Stimulated activated CD4-positive, alpha-beta T cell treated with anti-CD3 and anti-CD28 coated beads, Interleukin-12 subunit alpha, Interleukin-12 subunit beta, amount 100 ng/mL, for 48 hours (primary cell): ENCODE measurements at regions not wholly inside any gene's neighbourhood (a gene's known extent, or its start where the extent isn't known, plus 50 kb on each side); places are given as distances from the start of the nearest gene placed in this dataset.
"Not testable (repeated sequence)": the region's sequence is repeated elsewhere in the genome, so short reads cannot be mapped to it uniquely, and the experiment has no call there.

ENCODE experiments used
- DNase-seq, 3 donors: peaks; one replicate each; pipeline ENCODE4 v3.0.0-alpha.2; 2020; ENCODE audit warnings: low read depth in 2 of 3, low spot score in 1 of 3

DNA sequence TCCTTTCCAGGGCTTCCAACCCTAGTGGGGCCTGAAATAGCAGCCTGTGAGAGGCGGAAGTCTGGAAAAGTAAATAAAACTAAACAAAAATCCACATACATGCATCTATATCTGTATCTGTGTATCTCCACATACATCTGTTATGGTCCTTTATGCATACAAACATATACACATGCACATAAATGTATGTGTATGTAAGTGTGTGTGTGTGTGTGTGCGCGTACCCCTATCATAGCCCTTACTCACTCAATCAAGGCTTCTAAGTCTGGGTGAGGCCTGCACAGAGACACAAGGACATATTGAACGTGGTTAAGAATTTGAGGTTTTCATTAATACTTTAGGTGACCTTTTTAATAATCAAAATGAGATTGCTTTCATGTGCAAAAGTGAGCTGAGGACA, 98.9 kb upstream of the CYRIA start:
- no peak for DNase-seq

DNA sequence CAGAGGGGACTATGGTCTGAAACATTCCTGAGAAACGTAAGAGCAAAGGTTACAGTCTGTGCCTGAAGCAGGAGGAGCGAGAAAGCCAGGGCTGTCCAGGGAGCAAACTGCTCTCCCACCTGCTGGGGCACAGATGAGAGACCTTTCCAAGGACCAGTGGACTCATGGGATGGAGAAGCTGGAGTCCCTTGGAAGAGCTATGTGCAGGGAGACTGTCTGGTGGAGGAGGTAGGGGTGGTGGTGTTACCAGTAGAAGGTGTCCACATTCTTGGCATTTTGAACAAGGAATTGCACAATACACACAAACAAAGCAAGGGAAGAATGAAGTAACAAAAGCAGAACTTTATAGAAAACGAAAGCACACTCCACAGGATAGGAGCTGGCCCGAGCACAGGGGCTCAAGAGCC, 97.9 kb upstream of the CYRIA start:
- no peak for DNase-seq

DNA sequence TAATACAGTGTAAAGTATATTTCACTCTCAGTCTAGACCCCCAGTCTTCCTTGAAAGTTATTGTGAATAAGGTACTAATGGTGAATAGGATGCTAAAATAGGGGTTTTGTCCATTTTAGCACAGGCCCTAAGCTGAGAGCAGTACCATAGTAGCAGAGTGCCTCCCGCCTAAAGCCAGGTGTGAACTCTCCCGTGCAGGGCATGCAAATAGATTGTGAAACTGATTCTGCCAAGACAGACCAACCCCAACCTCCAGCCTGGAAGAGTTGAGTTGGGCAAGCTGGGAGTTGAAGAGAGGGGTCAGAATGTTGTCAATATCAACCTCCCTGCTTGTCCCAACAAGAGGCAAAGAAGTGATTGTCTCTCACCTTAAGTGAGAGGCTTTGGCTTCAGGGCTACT, 97.4 kb upstream of the CYRIA start:
- no peak for DNase-seq

DNA sequence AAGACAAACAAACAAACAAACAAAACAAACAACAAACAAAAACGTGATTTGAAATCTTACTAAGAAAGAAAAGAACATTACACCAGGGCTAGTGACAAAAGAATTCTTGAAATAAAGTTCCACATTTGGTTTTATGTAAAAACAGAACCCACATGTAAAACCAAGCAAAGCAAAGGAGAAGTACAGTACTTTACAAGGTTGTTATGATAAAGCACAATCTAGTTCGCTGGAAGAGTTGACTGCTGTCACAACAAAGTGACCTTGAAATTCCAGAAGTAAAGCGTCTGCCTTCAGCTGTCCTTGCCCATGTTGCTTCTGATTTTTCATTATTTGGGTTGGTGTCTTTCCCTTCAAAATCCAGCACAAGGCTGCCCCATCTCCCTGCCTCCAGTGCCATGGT, 94.8 kb upstream of the CYRIA start:
- DNase-seq = no peak

DNA sequence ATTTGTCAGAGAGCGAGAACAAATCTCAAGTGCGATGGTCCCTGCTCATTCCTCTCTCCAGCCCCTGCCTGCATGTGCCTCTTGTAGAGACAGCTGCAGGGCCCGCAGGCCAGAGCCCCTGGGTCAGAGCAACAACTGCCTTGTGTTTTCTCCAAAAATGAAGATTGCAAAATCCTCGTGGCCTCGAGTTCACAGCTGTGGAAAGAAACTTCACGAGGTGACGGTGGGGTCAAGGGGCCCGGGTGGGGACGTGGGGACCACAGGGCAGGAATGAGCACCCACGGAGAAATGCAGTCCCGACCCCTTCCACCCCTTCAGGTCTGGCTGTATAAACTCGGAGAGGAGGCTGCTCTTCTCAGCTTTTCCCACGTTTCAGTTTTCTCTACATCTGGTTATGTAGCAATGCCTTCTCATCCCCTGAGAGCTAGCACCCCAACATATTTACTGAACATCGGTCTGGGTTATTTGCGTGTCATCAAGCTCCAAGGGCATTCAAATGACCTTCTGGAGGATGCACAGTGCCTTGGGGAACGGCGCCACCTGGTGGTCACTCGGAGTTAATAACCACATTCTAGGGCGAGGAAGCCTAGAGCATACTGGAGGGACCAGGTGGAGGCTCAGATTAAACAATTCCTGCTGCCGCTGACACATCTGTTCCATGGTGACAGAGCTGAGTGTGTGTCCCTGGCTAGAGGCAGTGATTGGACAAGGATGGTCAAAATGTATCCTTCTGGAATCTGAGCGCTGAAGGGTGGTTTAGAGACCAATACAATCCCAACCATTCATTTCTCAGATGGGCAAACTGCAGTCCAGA, 91.4 kb upstream of the CYRIA start:
- DNase-seq = peak; percentile 44 to 54 (median 48)

DNA sequence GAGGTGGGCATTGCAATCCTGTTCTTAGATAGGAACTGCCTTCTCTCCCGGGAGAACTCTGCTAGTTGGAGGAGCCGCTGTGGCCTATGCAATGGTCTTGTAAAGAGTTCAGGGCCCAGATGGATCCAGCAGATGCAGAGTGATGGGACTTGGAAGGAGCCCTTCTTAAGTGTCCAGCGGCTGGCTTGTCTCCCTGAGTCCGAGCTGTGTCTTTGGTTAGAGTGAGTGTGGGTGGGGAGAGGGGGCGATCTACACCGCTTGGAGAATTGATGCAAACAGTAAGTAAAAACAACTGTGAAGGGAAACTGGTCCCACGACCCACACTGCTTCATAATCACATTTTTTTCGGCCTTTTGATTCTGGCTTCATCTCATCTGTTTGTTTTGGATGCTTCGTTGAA, 89.8 kb upstream of the CYRIA start:
- no peak for DNase-seq

DNA sequence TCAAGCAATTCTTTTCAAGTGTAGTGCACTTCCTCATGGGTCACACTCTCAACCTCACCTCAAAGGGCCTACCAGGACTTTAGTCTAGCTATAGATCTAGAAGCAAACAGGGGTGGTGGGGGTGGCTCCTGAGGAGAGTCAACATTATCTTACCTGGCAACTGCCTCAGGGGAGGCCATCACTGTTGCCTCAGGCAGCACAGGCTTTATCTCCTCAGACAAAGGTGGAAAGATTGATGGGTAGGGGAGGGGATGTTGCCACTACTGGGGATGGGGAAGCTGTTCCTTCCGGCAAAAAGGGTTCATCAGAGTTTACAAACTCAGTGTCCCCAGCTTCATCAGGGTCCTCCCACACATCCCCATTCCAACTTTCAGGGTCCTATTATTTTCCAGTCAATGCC, 87.4 kb upstream of the CYRIA start:
- not testable (repeated sequence) for DNase-seq

DNA sequence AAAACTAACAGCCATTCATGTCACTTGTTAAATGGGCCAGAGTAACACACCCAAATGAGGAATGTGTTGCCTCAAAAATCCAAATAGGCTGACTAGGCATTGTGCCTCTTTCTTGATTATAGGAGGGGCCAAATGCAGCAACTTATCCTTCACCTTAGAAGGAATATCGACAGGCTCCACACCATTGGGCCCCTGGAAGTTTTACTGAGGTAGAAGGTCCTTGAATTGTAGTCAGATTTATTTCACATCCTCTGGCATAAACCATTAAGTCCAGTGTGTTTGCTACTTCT, 85.2 kb upstream of the CYRIA start:
- not testable (repeated sequence) for DNase-seq

DNA sequence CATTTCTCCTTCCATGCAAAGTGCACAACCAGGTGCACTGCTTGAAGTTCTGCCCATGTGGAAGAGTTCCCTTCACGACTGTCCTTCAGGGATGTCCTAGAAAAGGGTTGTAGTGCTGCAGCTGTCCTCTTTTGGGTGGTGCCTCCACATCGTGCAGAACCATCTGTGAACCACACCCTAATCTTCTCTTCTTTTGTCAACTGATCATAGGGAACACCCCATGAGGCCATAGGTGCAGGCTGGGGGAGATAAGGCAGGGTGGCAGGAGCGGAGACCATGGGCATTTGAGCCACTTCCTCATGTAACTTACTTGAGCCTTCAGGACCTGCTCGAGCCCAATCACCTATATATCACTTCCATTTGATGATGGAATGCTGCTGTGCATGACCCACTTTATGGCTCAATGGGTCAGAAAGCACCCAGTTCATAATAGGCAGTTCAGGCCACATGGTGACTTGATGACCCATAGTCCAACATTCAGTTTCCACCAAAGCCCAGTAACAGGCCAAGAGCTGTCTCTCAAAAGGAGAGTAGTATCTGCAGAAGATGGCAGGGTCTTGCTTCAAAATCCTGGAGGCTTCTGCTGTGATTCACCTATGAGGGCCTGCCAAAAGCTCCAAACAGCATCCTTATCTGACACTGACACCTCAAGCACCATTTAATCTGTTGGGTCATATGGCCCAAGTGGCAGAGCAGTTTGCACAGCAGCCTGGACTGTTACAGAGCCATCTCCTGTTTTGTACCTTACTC, 84.7 kb upstream of the CYRIA start:
- no peak for DNase-seq

DNA sequence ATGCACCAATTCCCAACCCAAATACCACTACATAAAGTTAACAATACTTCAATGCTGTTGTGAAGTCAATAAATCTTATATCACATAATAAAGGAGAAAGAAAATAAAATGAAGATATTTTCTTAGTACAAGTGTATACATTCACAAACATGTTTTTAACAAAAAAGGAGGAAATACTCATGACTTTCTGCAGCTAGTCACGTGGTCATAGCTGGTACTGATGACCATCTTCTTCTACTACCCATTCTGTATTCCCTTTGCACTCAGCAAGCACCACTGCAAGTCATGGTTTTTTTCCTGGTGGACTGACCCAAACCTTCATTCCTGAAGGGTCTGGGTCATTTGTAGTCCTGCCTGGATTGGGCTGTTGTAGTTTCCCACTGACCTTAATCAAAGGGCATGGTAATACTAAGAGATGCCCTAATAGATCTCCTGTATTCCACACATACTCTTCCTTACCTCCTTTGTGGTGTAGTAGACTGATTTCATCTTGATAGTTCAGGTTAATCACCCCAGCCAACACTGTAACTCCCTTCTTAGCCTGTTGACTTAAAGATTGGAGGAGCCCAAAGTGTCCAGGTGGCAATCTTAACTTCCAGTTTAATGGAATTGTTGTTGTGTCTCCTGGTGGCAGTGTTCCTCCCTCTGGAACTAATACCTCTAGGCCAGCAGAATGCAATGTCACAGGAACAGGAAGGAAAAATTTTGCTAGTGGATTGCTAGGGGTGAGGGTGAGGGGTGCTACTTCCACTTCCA, 83.1 kb upstream of the CYRIA start:
- not testable (repeated sequence) for DNase-seq

DNA sequence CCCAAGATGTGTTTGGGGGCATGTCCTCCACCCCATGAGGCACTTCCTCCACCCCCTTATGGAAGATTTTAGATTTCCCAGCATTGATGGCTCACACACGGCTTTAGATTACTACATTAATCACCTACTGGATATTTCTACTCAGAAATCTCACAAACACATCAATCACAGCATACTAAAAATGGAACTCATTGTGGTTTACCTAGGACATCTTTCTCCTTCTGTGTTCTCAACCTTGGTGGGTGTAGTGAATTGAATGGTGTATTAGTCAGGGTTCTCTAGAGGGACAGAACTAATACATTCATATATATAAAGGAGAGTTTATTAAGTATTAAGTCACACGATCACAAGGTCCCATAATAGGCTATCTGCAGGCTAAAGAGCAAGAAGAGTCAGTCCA, 82.1 kb upstream of the CYRIA start:
- DNase-seq = no peak

DNA sequence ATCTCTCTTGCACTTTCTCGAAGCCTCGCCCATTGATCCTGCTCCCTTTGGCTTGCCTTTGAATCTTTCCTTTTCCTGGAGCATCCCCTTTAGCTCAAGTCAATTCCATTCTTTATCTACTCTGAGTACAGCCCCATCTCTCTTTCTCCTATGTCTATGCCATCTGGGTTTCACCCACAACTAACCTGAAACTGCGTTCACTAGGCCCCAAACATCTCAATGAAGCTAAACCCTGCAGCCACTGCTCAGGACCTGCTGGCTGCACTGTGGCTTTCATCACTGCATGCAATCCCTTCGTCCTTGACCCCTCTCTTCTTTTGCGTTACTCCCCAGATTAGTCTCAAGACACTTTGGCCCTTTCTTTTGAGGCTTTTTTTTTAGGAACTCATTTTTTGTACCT, 81.6 kb upstream of the CYRIA start:
- no peak for DNase-seq

DNA sequence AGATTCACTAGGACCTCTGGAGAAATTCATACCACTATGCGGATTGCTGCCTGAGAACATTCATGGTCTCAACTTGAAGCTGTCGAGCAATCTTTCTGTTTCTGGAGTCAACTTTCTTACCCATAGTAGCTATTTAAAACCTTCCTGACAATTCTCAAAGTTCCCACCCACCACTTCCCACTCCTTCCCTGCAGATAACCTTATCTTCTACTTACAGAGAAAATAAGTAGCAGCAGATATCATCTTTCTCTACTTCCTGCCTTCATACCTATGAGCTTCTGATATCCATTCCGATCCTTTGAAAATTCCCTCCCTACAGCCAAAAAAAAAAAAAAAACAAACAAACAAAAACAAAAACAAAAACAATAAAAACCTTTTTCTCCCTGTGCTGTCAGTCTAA, 81.2 kb upstream of the CYRIA start:
- no peak for DNase-seq

DNA sequence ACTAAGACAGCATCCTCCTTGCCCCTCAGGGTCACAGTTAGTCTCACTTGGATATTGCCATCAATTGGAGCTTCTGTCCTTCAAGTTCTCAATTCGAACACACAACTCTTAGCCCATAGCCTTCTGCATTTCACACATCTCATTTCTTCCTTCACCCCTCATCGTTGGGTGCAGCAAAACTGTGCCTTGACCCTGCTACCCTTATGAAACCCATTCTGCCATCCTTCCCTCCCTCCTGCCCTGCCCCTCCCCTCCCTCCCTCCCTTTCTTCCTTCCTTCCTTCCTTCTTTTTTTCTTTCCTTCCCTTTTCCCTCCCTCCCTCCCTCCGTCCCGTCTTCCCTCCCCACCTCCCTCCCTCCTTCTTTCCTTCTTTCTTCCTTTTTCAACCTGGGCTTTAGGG, 80.7 kb upstream of the CYRIA start:
- no peak for DNase-seq

DNA sequence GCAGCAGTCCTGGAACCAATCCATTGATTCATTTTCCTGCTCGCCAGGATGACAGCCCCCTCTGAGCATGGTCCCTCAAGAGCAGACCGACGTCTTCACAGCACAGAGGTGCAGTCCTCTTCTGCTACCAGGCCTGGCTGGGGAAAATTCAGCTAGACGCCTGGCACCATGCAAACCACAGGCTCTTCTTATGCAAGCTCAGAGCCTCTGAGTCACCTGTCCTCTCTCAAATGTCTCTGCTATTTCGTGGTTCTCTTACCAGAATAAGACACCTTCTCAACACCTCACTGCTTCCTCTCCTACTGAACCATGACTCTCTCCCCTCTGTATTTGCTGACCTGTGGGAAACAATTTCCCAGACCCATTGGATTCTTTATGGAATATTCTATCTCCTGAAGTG, 79.8 kb upstream of the CYRIA start:
- no peak for DNase-seq

DNA sequence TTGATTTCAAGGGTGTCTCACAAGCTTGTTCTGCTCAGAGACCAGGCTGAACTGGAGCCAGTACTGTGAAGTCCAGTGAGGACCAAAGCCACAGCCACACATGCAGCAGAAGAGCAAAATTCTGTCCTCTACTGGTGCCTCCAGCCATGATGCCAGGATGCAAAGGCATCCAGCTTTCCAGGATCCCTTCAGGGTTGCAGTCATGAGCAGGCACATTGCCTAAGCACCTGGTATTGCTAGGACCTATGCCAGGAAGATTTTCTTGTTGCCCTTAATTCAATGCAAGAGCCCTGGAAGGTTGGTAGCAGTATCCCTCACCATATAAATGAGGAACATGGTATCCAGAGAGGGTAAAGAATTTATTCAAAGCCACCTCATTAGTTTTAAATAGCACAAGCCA, 78.9 kb upstream of the CYRIA start:
- DNase-seq = no peak

DNA sequence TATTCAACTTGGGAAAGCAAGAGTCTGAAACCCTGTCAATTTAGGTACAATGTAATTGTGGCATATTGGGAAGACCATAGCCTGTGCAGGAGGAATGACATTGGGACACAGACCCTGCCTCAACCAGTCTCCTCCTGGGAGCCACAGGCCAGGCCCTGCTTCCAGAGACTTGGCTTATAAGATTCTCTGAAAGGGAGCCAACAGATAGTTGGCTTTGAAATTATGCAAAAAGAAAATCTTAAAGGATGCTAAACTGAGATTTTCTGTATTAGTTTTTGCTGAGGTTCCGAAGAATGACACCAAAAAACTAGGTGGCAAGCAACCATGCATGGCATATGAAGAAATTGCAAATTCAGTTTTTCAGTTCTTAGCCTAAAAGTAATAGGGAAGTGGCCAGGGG, 76.4 kb upstream of the CYRIA start:
- no peak for DNase-seq

DNA sequence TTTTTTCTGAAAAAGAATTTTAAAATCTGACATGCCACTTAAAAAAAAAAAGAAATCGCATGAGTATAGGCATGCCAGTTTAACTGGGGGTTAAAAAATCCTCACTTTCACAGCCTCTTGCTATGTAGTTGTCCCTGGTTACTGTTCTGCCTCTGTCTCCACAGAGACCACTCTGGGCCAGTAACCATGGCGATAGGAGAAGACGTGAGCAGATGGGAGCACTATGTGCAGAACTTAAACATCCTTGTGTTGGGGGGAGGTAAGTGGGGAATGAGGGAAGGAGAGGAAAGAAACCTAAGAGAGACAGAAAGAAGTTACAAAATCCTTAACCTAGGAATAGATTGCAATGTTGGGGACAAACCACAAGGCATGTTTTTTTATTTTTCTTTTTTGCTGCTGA, 75.9 kb upstream of the CYRIA start:
- DNase-seq = no peak

DNA sequence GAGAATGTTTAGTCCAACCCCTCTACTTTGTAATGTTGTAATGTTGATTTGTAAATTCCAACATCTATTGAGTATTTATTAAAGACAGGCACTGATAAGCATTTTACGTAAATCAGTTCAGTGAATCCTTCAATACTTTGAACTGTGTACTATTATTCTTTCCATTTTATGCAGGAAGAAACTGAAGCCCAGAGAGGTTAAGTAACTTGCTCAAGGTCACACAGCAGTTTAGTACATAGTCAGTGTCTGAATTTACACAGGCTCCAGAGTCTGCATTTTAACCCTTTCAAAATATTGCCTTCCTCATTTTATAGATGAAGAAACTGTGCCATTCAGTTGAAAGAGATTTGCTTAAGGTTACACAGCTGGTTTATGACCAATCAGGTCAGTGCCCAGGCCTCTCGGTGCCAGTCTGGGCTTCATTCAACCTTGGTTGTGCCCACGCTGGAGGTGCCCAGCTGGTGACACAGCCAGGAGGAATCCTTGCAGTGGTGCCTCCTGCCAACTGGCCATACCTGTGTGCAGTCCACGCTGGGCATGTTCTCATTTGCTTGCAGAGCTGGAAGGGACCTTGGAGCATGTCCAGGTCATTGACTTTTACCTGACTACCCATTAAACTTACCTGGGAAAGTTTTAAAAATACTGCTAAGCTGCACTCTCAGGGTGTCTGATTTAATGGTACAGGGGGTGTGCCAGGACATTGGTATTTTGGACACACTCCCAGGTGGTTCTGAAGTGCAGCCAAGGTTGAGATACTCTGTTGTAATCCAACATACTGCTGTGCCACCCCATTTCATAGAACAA, 74.3 kb upstream of the CYRIA start:
- no peak for DNase-seq

DNA sequence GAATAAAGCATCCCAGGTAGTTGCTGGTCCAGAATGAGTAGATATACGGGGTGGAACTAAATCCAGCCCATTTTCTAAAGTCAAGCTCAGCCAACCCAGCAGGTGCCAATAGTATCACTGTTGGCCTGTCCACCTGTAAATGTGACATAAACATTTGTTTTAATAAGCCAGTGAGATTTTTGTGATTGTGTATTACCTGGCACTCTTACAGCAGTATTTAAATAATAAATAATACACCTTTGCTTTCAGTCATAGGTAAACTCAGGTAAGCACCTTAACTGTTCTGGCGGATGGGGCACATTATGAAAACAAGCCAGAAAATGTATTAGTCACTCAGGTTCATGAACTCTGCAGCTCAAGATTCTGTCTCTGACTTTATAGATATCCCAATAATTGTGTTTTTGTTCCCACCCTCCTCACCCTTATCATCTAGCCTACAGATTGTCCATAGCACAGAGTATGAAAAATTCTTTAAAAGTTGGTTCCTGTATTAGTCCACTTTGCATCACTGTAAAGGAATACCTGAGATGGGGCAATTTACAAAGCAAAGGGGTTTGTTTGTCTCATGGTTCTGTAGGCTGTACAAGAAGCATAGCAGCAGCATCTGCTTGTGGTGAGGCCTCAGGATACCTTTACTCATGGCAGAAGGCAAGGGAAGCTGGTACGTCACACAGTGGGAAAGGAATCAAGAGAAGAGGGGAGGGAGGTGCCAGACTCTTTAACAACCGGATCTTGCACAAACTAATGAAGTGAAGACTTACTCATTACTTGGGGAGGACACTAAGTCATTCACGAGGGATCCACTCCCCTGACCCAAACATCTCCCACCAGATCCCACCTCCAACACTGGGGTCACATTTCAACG, 73.0 kb upstream of the CYRIA start:
- no peak for DNase-seq
